HG02852 (cell line): ENCODE measurements at regions not wholly inside any gene's neighbourhood (a gene's known extent, or its start where the extent isn't known, plus 50 kb on each side); places are given as distances from the start of the nearest gene placed in this dataset.
"Not testable (repeated sequence)": the region's sequence is repeated elsewhere in the genome, so short reads cannot be mapped to it uniquely, and the experiment has no call there.

Experiments
- ATAC-seq: cut with Tn5 transposase; IDR thresholded peaks from one replicate; pipeline ENCODE4 v1.9.1; 2021; ENCODE audit warnings: mild to moderate bottlenecking, moderate library complexity; ENCODE audit not compliant: unreplicated experiment

- ATAC-seq = no peak
These were observed 1016.3 kb upstream of the CTNND2 start for GRCh38 chr5:12920527-12920926.

GRCh38 chr5:12911156-12911555 is 1006.9 kb upstream of the CTNND2 start:
- no peak for ATAC-seq

- no peak for ATAC-seq
These were observed 1006.4 kb upstream of the CTNND2 start for GRCh38 chr5:12910641-12911040.

GRCh38 chr5:12902611-12903010 is 998.4 kb upstream of the CTNND2 start:
- ATAC-seq = no peak

GRCh38 chr5:12901696-12902095 is 997.5 kb upstream of the CTNND2 start:
- no peak for ATAC-seq

- ATAC-seq = no peak
These were observed 991.8 kb upstream of the CTNND2 start for GRCh38 chr5:12896086-12896485.

GRCh38 chr5:12885018-12885417 is 980.8 kb upstream of the CTNND2 start:
- ATAC-seq = no peak

- no peak for ATAC-seq
These were observed 979.1 kb upstream of the CTNND2 start for GRCh38 chr5:12883395-12883794.

- no peak for ATAC-seq
These were observed 972.5 kb upstream of the CTNND2 start for GRCh38 chr5:12876541-12877298.

- ATAC-seq = no peak
These were observed 966.8 kb upstream of the CTNND2 start for GRCh38 chr5:12870872-12871539.

GRCh38 chr5:12865529-12865928 is 961.3 kb upstream of the CTNND2 start:
- ATAC-seq = no peak

GRCh38 chr5:12861886-12862654 is 957.8 kb upstream of the CTNND2 start:
- ATAC-seq = no peak

- not testable (repeated sequence) for ATAC-seq
These were observed 951.9 kb upstream of the CTNND2 start for GRCh38 chr5:12856105-12856504.

GRCh38 chr5:12854386-12854785 is 950.1 kb upstream of the CTNND2 start:
- ATAC-seq = no peak

GRCh38 chr5:12851761-12852160 is 947.5 kb upstream of the CTNND2 start:
- ATAC-seq = no peak

- ATAC-seq = no peak
These were observed 944.5 kb upstream of the CTNND2 start for GRCh38 chr5:12848709-12849108.

GRCh38 chr5:12845549-12846159 is 941.4 kb upstream of the CTNND2 start:
- no peak for ATAC-seq

GRCh38 chr5:12840972-12841371 is 936.7 kb upstream of the CTNND2 start:
- ATAC-seq = no peak

- no peak for ATAC-seq
These were observed 933.3 kb upstream of the CTNND2 start for GRCh38 chr5:12837592-12837991.

- no peak for ATAC-seq
These were observed 920.9 kb upstream of the CTNND2 start for GRCh38 chr5:12825163-12825562.

GRCh38 chr5:12805165-12805698 is 901.0 kb upstream of the CTNND2 start:
- ATAC-seq = no peak
